ENCODE measurements at regions not wholly inside any gene's neighbourhood (a gene's known extent, or its start where the extent isn't known, plus 50 kb on each side); places are given as distances from the start of the nearest gene placed in this dataset.

DNA sequence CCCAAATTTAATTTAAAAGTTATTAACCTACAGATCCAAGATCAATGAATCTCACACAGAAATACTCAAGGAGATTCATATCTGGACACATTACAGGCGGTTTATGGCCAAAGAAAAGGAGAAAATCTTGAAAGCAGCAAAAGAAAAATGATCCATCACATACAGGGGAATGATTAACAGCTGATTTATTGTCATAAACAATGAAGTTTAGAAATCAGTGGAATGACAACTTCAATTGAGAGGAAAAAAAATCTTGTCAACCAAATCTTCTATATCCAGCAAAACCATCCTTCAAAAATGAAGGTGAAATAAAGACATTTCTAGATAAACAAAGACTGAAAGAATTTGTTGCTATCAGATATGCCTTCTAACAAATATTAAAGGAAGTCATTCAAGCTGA is 156.2 kb upstream of the SEMA6D start:
- POLR2A ChIA-PET (ENCODE audit: low non-redundant PET), result no interaction called here
- intact Hi-C loops (cut with micrococcal nuclease; ENCODE audit: unreplicated experiment), result no loop called here
- no peaks in the 10 kb centered on the region for H3K27me3 ChIP-seq (replicated peaks; ENCODE audit: insufficient read depth, low read depth, low read length, poor library complexity)
- peaks cover 17% of the 10 kb centered on the region for H3K9me3 ChIP-seq (ENCODE audit: low read depth, low read length, poor library complexity, severe bottlenecking)
- H3K36me3 ChIP-seq (ENCODE audit: insufficient read depth, low read length, poor library complexity, severe bottlenecking), result no peaks in the 10 kb centered on the region
- no peak overlapping the region for H3K4me3 ChIP-seq (ENCODE audit: low read depth, low read length, poor library complexity, severe bottlenecking)
- TF ChIP-seq CTCF (conservative IDR thresholded peaks at IDR 0.05; ENCODE audit: low read depth, low read length) (no peak), EZH2 (IDR thresholded peaks at IDR 0.05; ENCODE audit: borderline replicate concordance, low read depth, low read length, poor library complexity, severe bottlenecking) (no peak)
- H3K27ac ChIP-seq (ENCODE audit: low read depth, low read length, poor library complexity, severe bottlenecking), result no peak overlapping the region
- no TSS peak for BruUV-seq (replicated peaks)
- H3K4me1 ChIP-seq (ENCODE audit: insufficient read depth, low read length, poor library complexity, severe bottlenecking), result no peaks in the 10 kb centered on the region
- no peak for DNase-seq (ENCODE audit: low spot score)
- CTCF ChIA-PET, result no interaction called here

DNA sequence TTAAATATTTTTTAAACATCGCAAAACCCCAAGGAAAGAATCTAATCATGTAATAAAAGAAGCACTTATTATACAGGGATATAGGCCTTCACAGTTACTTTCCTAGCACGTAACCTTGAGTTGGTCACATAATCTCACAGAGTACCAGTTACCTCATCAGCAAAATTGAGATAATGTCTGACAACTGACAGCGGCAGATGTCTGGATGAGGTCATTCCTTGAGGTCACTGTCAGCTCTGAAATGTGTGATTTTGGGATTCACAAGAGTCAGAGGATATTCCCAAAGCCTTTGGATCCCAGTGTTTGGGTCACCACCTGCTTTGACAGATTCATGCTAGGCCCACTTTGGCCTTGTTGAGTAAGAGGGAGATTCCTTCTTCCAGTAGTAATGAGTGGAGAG is 151.4 kb upstream of the SEMA6D start:
- H3K4me3 ChIP-seq (ENCODE audit: low read depth, low read length, poor library complexity, severe bottlenecking), result no peak overlapping the region
- no peak for DNase-seq (ENCODE audit: low spot score)
- H3K36me3 ChIP-seq (ENCODE audit: insufficient read depth, low read length, poor library complexity, severe bottlenecking), result no peaks in the 10 kb centered on the region
- BruUV-seq (replicated peaks), result no TSS peak
- ChIA-PET POLR2A (ENCODE audit: low non-redundant PET) (no interaction called here), CTCF (no interaction called here)
- H3K27ac ChIP-seq (ENCODE audit: low read depth, low read length, poor library complexity, severe bottlenecking), result no peak overlapping the region
- no peaks in the 10 kb centered on the region for H3K27me3 ChIP-seq (replicated peaks; ENCODE audit: insufficient read depth, low read depth, low read length, poor library complexity)
- H3K4me1 ChIP-seq (ENCODE audit: insufficient read depth, low read length, poor library complexity, severe bottlenecking), result no peaks in the 10 kb centered on the region
- H3K9me3 ChIP-seq (ENCODE audit: low read depth, low read length, poor library complexity, severe bottlenecking), result peaks cover 4% of the 10 kb centered on the region
- no peak for TF ChIP-seq CTCF (conservative IDR thresholded peaks at IDR 0.05; ENCODE audit: low read depth, low read length)
- TF ChIP-seq EZH2 (IDR thresholded peaks at IDR 0.05; ENCODE audit: borderline replicate concordance, low read depth, low read length, poor library complexity, severe bottlenecking), result no peak
- intact Hi-C loops (cut with micrococcal nuclease; ENCODE audit: unreplicated experiment), result no loop called here

DNA sequence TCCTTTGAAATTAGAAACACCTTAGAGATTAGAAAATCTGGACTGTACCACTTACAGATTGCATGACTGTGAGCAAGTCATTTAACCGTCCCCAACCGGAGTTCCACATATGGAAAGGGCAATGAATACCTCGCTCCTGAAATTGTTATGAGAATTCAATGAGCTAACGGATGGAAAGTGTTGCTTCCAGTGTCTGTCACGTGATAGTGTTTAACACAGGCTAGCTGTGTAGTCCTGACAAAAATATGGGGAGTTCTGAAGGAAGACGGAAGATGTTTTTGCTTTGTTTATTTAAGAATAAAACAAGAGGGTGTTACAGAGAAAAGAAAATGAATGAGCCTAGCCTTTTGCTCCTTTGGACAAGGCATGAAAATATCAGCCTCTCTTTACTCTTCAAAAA is 150.7 kb upstream of the SEMA6D start:
- intact Hi-C loops (cut with micrococcal nuclease; ENCODE audit: unreplicated experiment), result no loop called here
- no peak overlapping the region for H3K27ac ChIP-seq (ENCODE audit: low read depth, low read length, poor library complexity, severe bottlenecking)
- H3K9me3 ChIP-seq (ENCODE audit: low read depth, low read length, poor library complexity, severe bottlenecking), result no peaks in the 10 kb centered on the region
- ChIA-PET CTCF (no interaction called here), POLR2A (ENCODE audit: low non-redundant PET) (no interaction called here)
- H3K27me3 ChIP-seq (replicated peaks; ENCODE audit: insufficient read depth, low read depth, low read length, poor library complexity), result no peaks in the 10 kb centered on the region
- H3K36me3 ChIP-seq (ENCODE audit: insufficient read depth, low read length, poor library complexity, severe bottlenecking), result no peaks in the 10 kb centered on the region
- TF ChIP-seq EZH2 (IDR thresholded peaks at IDR 0.05; ENCODE audit: borderline replicate concordance, low read depth, low read length, poor library complexity, severe bottlenecking), result no peak
- no peak for TF ChIP-seq CTCF (conservative IDR thresholded peaks at IDR 0.05; ENCODE audit: low read depth, low read length)
- BruUV-seq (replicated peaks), result no TSS peak
- H3K4me3 ChIP-seq (ENCODE audit: low read depth, low read length, poor library complexity, severe bottlenecking), result no peak overlapping the region
- no peak for DNase-seq (ENCODE audit: low spot score)
- no peaks in the 10 kb centered on the region for H3K4me1 ChIP-seq (ENCODE audit: insufficient read depth, low read length, poor library complexity, severe bottlenecking)
